ENCODE measurements at regions not wholly inside any gene's neighbourhood (a gene's known extent, or its start where the extent isn't known, plus 50 kb on each side); places are given as distances from the start of the nearest gene placed in this dataset.

DNA sequence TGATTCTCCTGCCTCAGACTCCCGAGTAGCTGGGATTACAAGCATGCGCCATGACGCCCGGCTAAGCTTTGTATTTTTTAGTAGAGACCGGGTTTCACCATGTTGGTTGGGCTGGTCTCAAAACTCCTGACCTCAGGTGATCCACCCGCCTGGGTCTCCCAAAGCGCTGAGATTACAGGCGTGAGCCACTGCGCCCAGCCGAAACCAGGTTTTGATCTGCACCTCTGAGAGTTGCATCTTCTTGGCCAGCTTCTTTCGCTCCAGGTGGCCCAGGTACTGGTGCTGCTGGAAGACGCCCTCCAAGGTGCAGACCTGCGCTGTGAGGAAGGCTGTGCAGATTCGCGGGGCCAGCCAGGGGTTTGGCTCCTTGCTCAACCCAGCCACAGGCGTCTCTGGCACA is 275.4 kb upstream of the LRRC3B start:
- TF ChIP-seq EZH2 (IDR thresholded peaks at IDR 0.05; ENCODE audit: low read length, unreplicated experiment) = no peak
- TF ChIP-seq, protein P1, sequence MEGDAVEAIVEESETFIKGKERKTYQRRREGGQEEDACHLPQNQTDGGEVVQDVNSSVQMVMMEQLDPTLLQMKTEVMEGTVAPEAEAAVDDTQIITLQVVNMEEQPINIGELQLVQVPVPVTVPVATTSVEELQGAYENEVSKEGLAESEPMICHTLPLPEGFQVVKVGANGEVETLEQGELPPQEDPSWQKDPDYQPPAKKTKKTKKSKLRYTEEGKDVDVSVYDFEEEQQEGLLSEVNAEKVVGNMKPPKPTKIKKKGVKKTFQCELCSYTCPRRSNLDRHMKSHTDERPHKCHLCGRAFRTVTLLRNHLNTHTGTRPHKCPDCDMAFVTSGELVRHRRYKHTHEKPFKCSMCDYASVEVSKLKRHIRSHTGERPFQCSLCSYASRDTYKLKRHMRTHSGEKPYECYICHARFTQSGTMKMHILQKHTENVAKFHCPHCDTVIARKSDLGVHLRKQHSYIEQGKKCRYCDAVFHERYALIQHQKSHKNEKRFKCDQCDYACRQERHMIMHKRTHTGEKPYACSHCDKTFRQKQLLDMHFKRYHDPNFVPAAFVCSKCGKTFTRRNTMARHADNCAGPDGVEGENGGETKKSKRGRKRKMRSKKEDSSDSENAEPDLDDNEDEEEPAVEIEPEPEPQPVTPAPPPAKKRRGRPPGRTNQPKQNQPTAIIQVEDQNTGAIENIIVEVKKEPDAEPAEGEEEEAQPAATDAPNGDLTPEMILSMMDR (conservative IDR thresholded peaks at IDR 0.05; ENCODE audit: low read depth, low read length) = no peak
